ENCODE measurements at regions not wholly inside any gene's neighbourhood (a gene's known extent, or its start where the extent isn't known, plus 50 kb on each side); places are given as distances from the start of the nearest gene placed in this dataset.

DNA sequence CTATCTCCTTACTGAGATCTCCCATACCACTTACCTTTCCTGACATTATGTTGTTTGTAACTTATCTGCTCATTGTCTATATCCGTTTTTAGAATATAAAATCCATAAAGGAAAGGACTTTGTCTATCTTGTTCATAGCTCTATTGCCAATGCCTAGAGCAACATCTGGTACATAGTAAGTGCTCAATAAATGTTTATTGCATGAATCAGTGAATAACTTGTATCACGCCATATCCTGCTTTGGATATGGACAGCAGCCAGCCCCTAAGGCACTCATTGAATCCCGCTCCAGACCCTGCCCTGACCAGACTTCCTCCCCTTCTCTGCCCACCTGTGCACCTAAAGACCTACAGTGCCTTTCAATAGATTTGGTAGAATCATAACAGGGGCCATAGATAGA, 298.1 kb upstream of the PLXNA2 start:
- no peak for TF ChIP-seq CTCF (IDR thresholded peaks at IDR 0.05)
- TF ChIP-seq POLR2A (IDR thresholded peaks at IDR 0.05) = no peak
- TF ChIP-seq POLR2AphosphoS5 (IDR thresholded peaks at IDR 0.05; ENCODE audit: insufficient read depth in 1 of 2, low read depth in 1 of 2) = no peak
